Mesothelial cell of epicardium (in vitro differentiated cells): ENCODE measurements at regions not wholly inside any gene's neighbourhood (a gene's known extent, or its start where the extent isn't known, plus 50 kb on each side); places are given as distances from the start of the nearest gene placed in this dataset.

Source experiments
- DNase-seq, 2 experiments: peaks; one replicate each; pipeline ENCODE4 v3.0.0; 2021; ENCODE audit warnings: low spot score in 2 of 2; ENCODE audit not compliant: unreplicated experiment in 2 of 2
- H3K27ac Mint-ChIP-seq: 2 replicates; pipeline ENCODE4 v1.8.0; 2021; ENCODE audit warnings: mixed read lengths
- H3K27me3 Mint-ChIP-seq: 2 replicates; pipeline ENCODE4 v1.8.0; 2021; ENCODE audit warnings: low read depth, mixed read lengths
- H3K36me3 Mint-ChIP-seq: 2 replicates; pipeline ENCODE4 v1.8.0; 2021; ENCODE audit warnings: mixed read lengths
- H3K4me1 Mint-ChIP-seq: 2 replicates; pipeline ENCODE4 v1.8.0; 2021; ENCODE audit warnings: mixed read lengths
- H3K4me3 Mint-ChIP-seq: 2 replicates; pipeline ENCODE4 v1.8.0; 2021; ENCODE audit warnings: mild to moderate bottlenecking, moderate library complexity, mixed read lengths
- H3K9me3 Mint-ChIP-seq: 2 replicates; pipeline ENCODE4 v1.8.0; 2021; ENCODE audit warnings: mixed read lengths
- TF ChIP-seq, protein P1 (sequence below): fragments of 200-600 bp; sonication (generic); IDR thresholded peaks from one replicate; pipeline ENCODE4 v1.5.0; 2021; ENCODE audit warnings: antibody characterized with exemption; ENCODE audit not compliant: unreplicated experiment

DNA sequence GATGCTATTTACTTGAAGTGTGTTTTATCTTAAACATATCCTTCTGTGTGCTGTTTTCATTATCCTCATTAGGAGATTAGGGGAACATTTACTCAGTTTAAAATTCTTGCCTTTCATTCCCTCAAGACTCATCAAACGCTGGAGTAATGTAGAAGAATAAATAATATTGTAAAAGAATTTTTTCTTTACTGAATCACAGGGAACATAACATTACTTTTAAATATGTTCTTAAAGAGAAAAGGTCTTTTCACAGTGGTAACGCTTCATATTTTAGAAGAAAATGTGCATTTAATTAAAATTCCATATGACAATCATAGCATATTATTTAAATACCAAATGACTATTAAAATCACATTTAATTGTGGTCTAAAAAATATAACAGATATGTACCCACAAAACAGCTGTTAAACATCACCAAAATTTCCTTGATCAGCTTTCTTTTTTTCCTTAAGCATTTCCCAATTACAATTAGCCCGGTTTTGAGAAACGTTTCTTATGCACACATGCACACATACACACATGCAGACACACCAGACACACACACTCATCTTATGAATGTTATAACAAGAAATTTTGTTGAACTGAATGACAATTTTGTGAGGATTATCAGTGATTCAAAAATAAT lies 102.0 kb upstream of the GLI3 start:
- no peaks in the 10 kb centered on the region for H3K27me3 Mint-ChIP-seq
- no peak overlapping the region for H3K4me3 Mint-ChIP-seq
- TF ChIP-seq, protein P1, sequence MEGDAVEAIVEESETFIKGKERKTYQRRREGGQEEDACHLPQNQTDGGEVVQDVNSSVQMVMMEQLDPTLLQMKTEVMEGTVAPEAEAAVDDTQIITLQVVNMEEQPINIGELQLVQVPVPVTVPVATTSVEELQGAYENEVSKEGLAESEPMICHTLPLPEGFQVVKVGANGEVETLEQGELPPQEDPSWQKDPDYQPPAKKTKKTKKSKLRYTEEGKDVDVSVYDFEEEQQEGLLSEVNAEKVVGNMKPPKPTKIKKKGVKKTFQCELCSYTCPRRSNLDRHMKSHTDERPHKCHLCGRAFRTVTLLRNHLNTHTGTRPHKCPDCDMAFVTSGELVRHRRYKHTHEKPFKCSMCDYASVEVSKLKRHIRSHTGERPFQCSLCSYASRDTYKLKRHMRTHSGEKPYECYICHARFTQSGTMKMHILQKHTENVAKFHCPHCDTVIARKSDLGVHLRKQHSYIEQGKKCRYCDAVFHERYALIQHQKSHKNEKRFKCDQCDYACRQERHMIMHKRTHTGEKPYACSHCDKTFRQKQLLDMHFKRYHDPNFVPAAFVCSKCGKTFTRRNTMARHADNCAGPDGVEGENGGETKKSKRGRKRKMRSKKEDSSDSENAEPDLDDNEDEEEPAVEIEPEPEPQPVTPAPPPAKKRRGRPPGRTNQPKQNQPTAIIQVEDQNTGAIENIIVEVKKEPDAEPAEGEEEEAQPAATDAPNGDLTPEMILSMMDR, result no peak
- peaks cover 5% of the 10 kb centered on the region for H3K9me3 Mint-ChIP-seq
- H3K27ac Mint-ChIP-seq, result peak overlapping the region; percentile 96
- H3K4me1 Mint-ChIP-seq, result peaks cover 70% of the 10 kb centered on the region
- DNase-seq, result no peak
- peaks cover 5% of the 10 kb centered on the region for H3K36me3 Mint-ChIP-seq

DNA sequence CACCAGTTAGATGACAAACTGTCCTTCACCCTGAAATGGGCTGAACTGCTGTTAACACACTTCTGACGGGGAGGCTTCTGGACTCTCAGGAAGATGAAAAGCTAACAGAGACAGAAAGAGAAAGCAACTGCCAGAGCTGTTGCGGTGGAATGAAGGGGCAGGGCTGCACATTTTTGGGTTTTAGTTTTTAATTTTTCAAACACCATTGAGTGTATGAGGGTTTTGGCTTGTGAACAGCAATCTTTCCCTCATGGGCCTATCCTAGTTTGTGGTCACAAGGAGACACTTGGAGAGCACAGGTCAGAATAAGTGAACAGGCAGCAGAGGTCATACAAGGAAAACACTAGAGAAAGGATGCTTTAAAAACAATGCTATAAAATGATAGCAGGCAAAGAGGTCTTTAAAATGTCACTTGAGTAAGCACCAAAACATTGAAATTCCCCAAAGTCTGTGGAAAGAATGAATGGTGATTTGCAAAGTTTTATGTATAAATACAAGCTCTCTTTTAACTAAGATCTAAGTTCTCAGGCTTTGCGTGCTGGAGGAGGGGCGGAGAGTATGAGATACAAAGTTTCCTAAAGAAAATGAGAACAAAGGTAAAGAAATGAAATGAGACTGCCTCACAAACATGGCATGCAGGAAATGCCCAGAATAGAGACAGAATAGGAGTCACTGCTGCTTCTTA lies 101.4 kb upstream of the GLI3 start:
- Mint-ChIP-seq H3K4me1 (peaks cover 69% of the 10 kb centered on the region), H3K27ac (peak overlapping the region; percentile 96), H3K36me3 (peaks cover 7% of the 10 kb centered on the region), H3K9me3 (peaks cover 7% of the 10 kb centered on the region), H3K27me3 (no peaks in the 10 kb centered on the region), H3K4me3 (no peak overlapping the region)
- TF ChIP-seq, protein P1, result no peak
- no peak for DNase-seq

DNA sequence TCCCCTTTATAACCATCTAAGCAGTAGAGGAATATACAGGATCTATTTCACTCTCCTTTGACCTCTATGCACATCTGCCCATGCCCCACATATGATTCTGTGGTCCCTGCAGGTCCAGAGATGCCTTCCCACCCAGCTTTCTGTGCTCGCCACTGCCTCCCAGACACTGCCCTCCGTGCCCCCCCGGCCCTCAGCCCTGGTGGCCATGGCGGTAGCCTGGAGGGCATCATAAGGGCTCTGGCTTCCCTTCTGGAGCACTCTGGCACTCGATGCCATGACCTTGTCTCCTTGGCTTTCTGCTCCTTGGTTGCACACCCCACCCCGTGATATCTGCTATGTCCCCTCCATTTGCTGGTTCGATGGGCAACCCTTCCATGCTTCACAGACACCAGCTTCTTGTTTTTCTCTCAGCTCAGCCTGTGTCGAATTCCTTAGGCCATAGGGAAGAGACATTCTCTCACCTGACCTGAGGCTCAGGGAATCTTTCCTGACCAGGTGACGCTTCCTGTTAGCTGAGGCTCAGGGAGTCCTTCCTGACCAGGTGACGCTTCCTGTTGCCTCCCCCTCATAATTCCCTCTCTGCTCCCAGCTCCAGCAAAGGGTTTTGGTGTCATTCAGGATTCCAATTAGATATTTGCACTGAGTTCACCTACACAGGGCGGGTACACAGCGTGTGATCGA lies 100.4 kb upstream of the GLI3 start:
- H3K27me3 Mint-ChIP-seq, result no peaks in the 10 kb centered on the region
- DNase-seq, result no peak
- H3K36me3 Mint-ChIP-seq, result peaks cover 14% of the 10 kb centered on the region
- H3K4me1 Mint-ChIP-seq, result peaks cover 60% of the 10 kb centered on the region
- no peak overlapping the region for H3K4me3 Mint-ChIP-seq
- peaks cover 14% of the 10 kb centered on the region for H3K9me3 Mint-ChIP-seq
- peak overlapping the region; percentile 96 for H3K27ac Mint-ChIP-seq
- TF ChIP-seq, protein P1, result no peak

DNA sequence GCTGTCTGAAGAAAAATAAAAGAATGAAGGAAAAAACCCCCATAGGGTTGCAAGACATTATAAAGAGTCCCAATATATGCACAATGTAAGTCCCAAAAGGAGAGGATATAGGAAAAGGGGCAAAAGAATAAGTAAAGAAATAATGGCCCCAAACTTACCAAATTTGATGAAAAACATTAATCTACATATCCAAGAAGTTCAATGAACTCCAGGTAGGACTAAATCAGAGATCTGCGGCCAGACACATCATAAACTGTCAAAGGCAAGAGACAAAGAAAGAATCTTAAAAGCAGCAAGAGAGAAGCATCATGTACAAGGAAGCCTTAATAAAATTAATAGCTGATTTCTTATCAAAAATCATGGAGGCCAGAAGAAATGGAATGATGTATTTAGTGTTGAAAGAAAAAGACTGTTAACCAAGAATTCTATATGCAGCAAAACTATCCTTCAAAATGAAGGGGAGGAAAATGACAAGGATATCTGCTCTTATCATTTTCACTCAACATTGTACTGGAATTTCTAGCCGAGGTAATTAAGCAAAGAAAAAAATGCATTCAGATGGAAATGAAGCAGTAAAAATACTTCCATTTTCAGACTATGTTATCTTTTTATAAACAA lies 95.7 kb upstream of the GLI3 start:
- Mint-ChIP-seq H3K9me3 (peaks cover 26% of the 10 kb centered on the region), H3K4me1 (peaks cover 26% of the 10 kb centered on the region), H3K27me3 (no peaks in the 10 kb centered on the region), H3K36me3 (peaks cover 22% of the 10 kb centered on the region), H3K4me3 (no peak overlapping the region), H3K27ac (no peak overlapping the region)
- no peak for DNase-seq
- TF ChIP-seq, protein P1, result no peak

DNA sequence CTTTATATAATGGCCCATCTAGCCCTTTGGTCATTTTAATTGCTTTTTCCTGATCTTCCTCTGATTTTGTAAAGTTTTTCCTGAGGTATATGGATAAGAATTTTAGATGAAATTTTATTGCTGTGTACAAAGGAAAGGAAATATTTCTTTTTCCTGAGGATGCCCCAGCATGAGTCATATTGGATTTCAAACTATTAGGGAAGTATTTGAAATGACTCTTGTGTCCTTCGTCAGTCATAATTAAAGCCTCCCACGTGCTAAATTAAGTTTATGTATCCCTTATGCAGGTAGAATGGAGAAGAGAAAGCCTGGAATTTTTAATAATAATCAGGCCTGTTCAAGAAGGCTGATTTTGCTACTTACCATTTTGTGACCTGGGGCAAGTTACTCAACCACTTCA lies 82.6 kb upstream of the GLI3 start:
- H3K4me3 Mint-ChIP-seq, result no peak overlapping the region
- H3K36me3 Mint-ChIP-seq, result peaks cover 6% of the 10 kb centered on the region
- no peaks in the 10 kb centered on the region for H3K27me3 Mint-ChIP-seq
- no peak overlapping the region for H3K27ac Mint-ChIP-seq
- peaks cover 18% of the 10 kb centered on the region for H3K9me3 Mint-ChIP-seq
- TF ChIP-seq, protein P1, result no peak
- DNase-seq, result no peak
- peaks cover 28% of the 10 kb centered on the region for H3K4me1 Mint-ChIP-seq
